HT1080 (cell line): ENCODE measurements at regions not wholly inside any gene's neighbourhood (a gene's known extent, or its start where the extent isn't known, plus 50 kb on each side); places are given as distances from the start of the nearest gene placed in this dataset.
A peak's percentile ranks its signal among the peaks of the same experiment; 100 is the strongest.

Experiments used
- DNase-seq: peaks from one replicate; pipeline ENCODE4 v3.0.0-alpha.2; 2015; ENCODE audit warnings: low read depth

GRCh38 chr4:24112466-24112865 is 222.6 kb upstream of the PPARGC1A start:
- no peak for DNase-seq

GRCh38 chr4:24108567-24108966 is 218.7 kb upstream of the PPARGC1A start:
- DNase-seq, result no peak

GRCh38 chr4:24105327-24106038 is 215.6 kb upstream of the PPARGC1A start:
- peak; percentile 89 for DNase-seq

- DNase-seq, result no peak
Measured at GRCh38 chr4:24104158-24104565, 214.3 kb upstream of the PPARGC1A start.

GRCh38 chr4:24103434-24104157 is 213.7 kb upstream of the PPARGC1A start:
- no peak for DNase-seq

- no peak for DNase-seq
Measured at GRCh38 chr4:24102621-24103020, 212.8 kb upstream of the PPARGC1A start.

- no peak for DNase-seq
Measured at GRCh38 chr4:24096603-24097002, 206.8 kb upstream of the PPARGC1A start.

GRCh38 chr4:24094726-24095125 is 204.9 kb upstream of the PPARGC1A start:
- no peak for DNase-seq

- no peak for DNase-seq
Measured at GRCh38 chr4:24093446-24093845, 203.6 kb upstream of the PPARGC1A start.

GRCh38 chr4:24091639-24092233 is 201.9 kb upstream of the PPARGC1A start:
- DNase-seq, result no peak

- DNase-seq, result peak; percentile 76
Measured at GRCh38 chr4:24089851-24090534, 200.1 kb upstream of the PPARGC1A start.

GRCh38 chr4:24080871-24081270 is 191.0 kb upstream of the PPARGC1A start:
- no peak for DNase-seq

- no peak for DNase-seq
Measured at GRCh38 chr4:24078347-24078962, 188.6 kb upstream of the PPARGC1A start.

- no peak for DNase-seq
Measured at GRCh38 chr4:24076811-24077210, 187.0 kb upstream of the PPARGC1A start.

GRCh38 chr4:24073948-24074347 is 184.1 kb upstream of the PPARGC1A start:
- no peak for DNase-seq

- DNase-seq, result no peak
Measured at GRCh38 chr4:24071612-24072372, 181.9 kb upstream of the PPARGC1A start.

- DNase-seq, result peak; percentile 96
Measured at GRCh38 chr4:24070117-24070516, 180.3 kb upstream of the PPARGC1A start.

- peak; percentile 94 for DNase-seq
Measured at GRCh38 chr4:24067367-24068193, 177.7 kb upstream of the PPARGC1A start.

GRCh38 chr4:24065974-24066373 is 176.1 kb upstream of the PPARGC1A start:
- no peak for DNase-seq

- no peak for DNase-seq
Measured at GRCh38 chr4:24063731-24064130, 173.9 kb upstream of the PPARGC1A start.
